SU-DHL-6 (cell line): ENCODE measurements at regions not wholly inside any gene's neighbourhood (a gene's known extent, or its start where the extent isn't known, plus 50 kb on each side); places are given as distances from the start of the nearest gene placed in this dataset.

Experiments used
- H2AFZ ChIP-seq: fragments of 200-600 bp; sonication (generic); 2 replicates; pipeline ENCODE4 v1.6.1; 2014; ENCODE audit warnings: low read depth, mild to moderate bottlenecking, moderate library complexity, mixed read lengths, antibody characterized with exemption, low read length; ENCODE audit not compliant: severe bottlenecking
- H3F3A ChIP-seq: fragments of 200-600 bp; shearing (Covaris generic); 2 replicates; pipeline ENCODE4 v1.6.0; 2016; ENCODE audit warnings: antibody characterized with exemption, mild to moderate bottlenecking; ENCODE audit not compliant: insufficient read depth
- H3K27ac ChIP-seq: fragments of 200-600 bp; sonication (generic); 2 replicates; pipeline ENCODE4 v1.5.1; 2016; ENCODE audit warnings: low read depth, mild to moderate bottlenecking, low read length, moderate library complexity, mixed read lengths
- H3K27me3 ChIP-seq: fragments of 200-600 bp; sonication (generic), shearing (Covaris generic); 2 replicates; pipeline ENCODE4 v1.6.0; 2014; ENCODE audit warnings: mild to moderate bottlenecking, low read length
- H3K36me3 ChIP-seq: fragments of 200-600 bp; sonication (generic); 2 replicates; pipeline ENCODE4 v1.6.1; 2014; ENCODE audit warnings: mild to moderate bottlenecking, low read length, mixed read lengths
- H3K4me2 ChIP-seq: fragments of 300-600, 200-600 bp; shearing (Covaris generic), sonication (generic); 2 replicates; pipeline ENCODE4 v1.6.0; 2014; ENCODE audit warnings: low read length, low read depth, mild to moderate bottlenecking; ENCODE audit not compliant: poor library complexity, severe bottlenecking
- H3K4me3 ChIP-seq: fragments of 200-600 bp; sonication (generic); 2 replicates; pipeline ENCODE4 v1.5.1; 2014; ENCODE audit warnings: antibody characterized with exemption, low read length, mild to moderate bottlenecking, mixed read lengths; ENCODE audit not compliant: insufficient read depth, poor library complexity, severe bottlenecking
- H3K79me2 ChIP-seq: fragments of 200-600 bp; sonication (generic); 2 replicates; pipeline ENCODE4 v1.6.1; 2014; ENCODE audit warnings: mild to moderate bottlenecking, low read length, moderate library complexity; ENCODE audit not compliant: insufficient read depth
- H3K9ac ChIP-seq: fragments of 200-600 bp; sonication (generic); 2 replicates; pipeline ENCODE4 v1.7.0; 2014; ENCODE audit warnings: mild to moderate bottlenecking, low read length
- H3K9me2 ChIP-seq: fragments of 200-600 bp; sonication (generic); replicated peaks from 2 replicates; pipeline ENCODE4 v1.6.1; 2014; ENCODE audit warnings: low read length; ENCODE audit not compliant: insufficient read depth
- H3K9me3 ChIP-seq: fragments of 200-600 bp; sonication (generic); 2 replicates; pipeline ENCODE4 v1.6.1; 2014; ENCODE audit warnings: low read length, mixed read lengths; ENCODE audit not compliant: insufficient read depth
- H4K20me1 ChIP-seq: fragments of 200-600 bp; sonication (generic); 2 replicates; pipeline ENCODE4 v1.6.1; 2014; ENCODE audit warnings: low read depth, mild to moderate bottlenecking, antibody characterized with exemption, low read length, moderate library complexity, mixed read lengths
- EZH2phosphoT487 ChIP-seq: fragments of 200-600 bp; sonication (generic), shearing (Covaris generic); conservative IDR thresholded peaks from 2 replicates; pipeline ENCODE4 v1.6.1; 2018; ENCODE audit warnings: mild to moderate bottlenecking, antibody characterized with exemption, low read length, moderate library complexity, mixed read lengths
- TF ChIP-seq, protein P1 (sequence below): fragments of 200-600 bp; sonication (generic); IDR thresholded peaks from one replicate; pipeline ENCODE4 v1.5.1; 2017; ENCODE audit warnings: antibody characterized with exemption, mild to moderate bottlenecking, low read length, moderate library complexity; ENCODE audit not compliant: insufficient read depth, poor library complexity, severe bottlenecking

DNA sequence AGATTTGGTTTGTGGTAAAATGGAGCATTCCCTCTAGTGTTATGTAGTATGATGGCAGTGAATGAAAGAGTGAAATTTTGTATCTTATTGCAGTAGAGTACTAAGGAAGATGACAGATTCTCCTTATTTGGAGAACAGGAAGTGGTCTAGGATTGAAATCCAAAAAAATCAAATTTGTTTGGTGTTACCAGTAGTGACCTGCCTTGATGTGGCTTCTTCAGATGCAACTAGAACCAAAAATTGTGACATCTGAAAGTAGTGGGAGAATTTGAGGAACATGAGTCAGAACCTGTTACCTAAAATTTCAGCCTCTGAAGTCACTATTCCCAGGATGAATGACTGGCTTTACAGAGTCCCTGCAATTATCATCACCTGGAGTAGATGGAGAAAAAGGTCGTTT is 165.9 kb downstream of the KLF5 start:
- Histone ChIP-seq H3K27me3 (no peaks in the 10 kb centered on the region), H3K79me2 (no peaks in the 10 kb centered on the region), H3K4me3 (no peak overlapping the region), H3K9me2 (no peaks in the 10 kb centered on the region), H2AFZ (no peak overlapping the region), H3K27ac (no peak overlapping the region), H3K9ac (no peak overlapping the region), H3K4me2 (no peak overlapping the region), H3K9me3 (no peaks in the 10 kb centered on the region), H4K20me1 (no peaks in the 10 kb centered on the region), H3K36me3 (no peaks in the 10 kb centered on the region), H3F3A (no peaks in the 10 kb centered on the region)
- TF ChIP-seq, protein P1, sequence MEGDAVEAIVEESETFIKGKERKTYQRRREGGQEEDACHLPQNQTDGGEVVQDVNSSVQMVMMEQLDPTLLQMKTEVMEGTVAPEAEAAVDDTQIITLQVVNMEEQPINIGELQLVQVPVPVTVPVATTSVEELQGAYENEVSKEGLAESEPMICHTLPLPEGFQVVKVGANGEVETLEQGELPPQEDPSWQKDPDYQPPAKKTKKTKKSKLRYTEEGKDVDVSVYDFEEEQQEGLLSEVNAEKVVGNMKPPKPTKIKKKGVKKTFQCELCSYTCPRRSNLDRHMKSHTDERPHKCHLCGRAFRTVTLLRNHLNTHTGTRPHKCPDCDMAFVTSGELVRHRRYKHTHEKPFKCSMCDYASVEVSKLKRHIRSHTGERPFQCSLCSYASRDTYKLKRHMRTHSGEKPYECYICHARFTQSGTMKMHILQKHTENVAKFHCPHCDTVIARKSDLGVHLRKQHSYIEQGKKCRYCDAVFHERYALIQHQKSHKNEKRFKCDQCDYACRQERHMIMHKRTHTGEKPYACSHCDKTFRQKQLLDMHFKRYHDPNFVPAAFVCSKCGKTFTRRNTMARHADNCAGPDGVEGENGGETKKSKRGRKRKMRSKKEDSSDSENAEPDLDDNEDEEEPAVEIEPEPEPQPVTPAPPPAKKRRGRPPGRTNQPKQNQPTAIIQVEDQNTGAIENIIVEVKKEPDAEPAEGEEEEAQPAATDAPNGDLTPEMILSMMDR, result no peak
- no peak for TF ChIP-seq EZH2phosphoT487

DNA sequence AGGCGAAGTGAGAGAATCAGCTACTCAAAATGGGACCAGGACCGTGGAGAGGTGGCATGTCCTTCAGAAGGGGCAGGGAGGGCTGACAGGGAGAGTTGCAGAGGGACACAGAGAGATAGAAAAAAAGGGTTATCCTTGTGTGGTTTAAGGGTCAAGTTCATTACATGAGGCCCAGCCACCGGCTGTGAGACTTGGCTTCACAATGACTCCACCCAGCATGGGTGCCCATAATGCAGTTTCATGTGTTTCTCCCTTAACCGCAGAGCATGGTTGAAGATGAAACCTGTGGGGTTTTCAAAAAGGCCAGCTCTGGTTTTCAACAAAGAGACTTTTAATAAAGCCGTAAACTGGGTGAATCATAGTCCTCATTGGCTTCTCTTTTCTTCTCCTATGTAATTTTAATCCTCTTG is 164.6 kb downstream of the KLF5 start:
- Histone ChIP-seq H3K27ac (no peak overlapping the region), H2AFZ (no peak overlapping the region), H3K9ac (no peak overlapping the region), H4K20me1 (no peaks in the 10 kb centered on the region), H3K79me2 (no peaks in the 10 kb centered on the region), H3K9me2 (no peaks in the 10 kb centered on the region), H3K4me2 (no peak overlapping the region), H3F3A (no peaks in the 10 kb centered on the region), H3K9me3 (no peaks in the 10 kb centered on the region), H3K36me3 (no peaks in the 10 kb centered on the region), H3K27me3 (no peaks in the 10 kb centered on the region), H3K4me3 (no peak overlapping the region)
- TF ChIP-seq, protein P1, result no peak
- no peak for TF ChIP-seq EZH2phosphoT487

DNA sequence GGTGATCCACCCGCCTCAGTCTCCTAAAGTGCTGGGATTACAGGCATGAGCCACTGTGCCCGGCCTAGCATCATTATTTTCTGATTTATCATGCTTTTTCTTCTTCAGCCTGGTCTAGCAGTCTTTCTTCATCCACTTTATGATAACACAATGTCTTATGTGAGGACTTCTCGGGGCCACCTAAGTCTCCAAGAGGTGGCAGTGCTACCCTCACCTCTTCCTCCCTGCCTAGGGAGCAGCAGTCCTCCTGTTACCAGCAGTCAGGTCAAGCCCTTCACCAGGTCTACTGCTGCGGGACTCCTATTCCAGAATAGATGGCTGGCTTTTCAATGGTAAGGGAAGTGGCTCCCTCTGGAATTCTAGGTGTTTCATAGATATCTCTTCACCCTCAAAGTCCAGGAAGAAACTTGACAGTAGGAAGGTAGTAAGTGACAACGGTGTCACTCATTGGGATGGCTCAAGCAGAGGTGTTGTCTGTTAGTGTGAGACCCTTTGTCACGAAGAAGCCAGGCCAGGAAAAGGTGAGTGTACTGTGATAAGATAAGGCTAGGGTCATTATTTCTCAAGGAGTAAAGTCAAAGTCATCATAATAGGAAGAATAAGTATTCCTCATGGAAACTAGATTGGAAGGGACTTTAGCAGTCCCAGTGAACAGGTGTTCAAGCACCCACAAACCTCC is 164.0 kb downstream of the KLF5 start:
- TF ChIP-seq, protein P1, result no peak
- TF ChIP-seq EZH2phosphoT487, result no peak
- Histone ChIP-seq H3K9me3 (no peaks in the 10 kb centered on the region), H3K4me2 (no peak overlapping the region)

More for the DNA sequence above, 164.0 kb downstream of the KLF5 start:
- Histone ChIP-seq H3K27me3 (no peaks in the 10 kb centered on the region), H2AFZ (no peak overlapping the region), H3K4me3 (no peak overlapping the region), H3K9ac (no peak overlapping the region), H3K79me2 (no peaks in the 10 kb centered on the region), H3K27ac (no peak overlapping the region), H4K20me1 (no peaks in the 10 kb centered on the region), H3K9me2 (no peaks in the 10 kb centered on the region), H3K36me3 (no peaks in the 10 kb centered on the region), H3F3A (no peaks in the 10 kb centered on the region)
